GM23338 (cell line): ENCODE measurements at regions not wholly inside any gene's neighbourhood (a gene's known extent, or its start where the extent isn't known, plus 50 kb on each side); places are given as distances from the start of the nearest gene placed in this dataset.

Experiments used
- ATAC-seq: fragments of 200-7000 bp; cut with Tn5 transposase; 3 replicates; pipeline ENCODE4 v1.9.1; 2020
- DNase-seq: peaks from one replicate; pipeline ENCODE4 v3.0.0-alpha.2; 2015; ENCODE audit warnings: low spot score
- H2AFZ ChIP-seq: fragments of 200-600 bp; sonication (generic); 2 replicates; pipeline ENCODE4 v1.8.0; 2016; ENCODE audit warnings: antibody characterized with exemption, mild to moderate bottlenecking, moderate library complexity
- H3F3A ChIP-seq: fragments of 200-600 bp; sonication (generic); replicated peaks from 2 replicates; pipeline ENCODE4 v1.8.0; 2017; ENCODE audit warnings: antibody characterized with exemption, mixed run types, low read depth
- H3K27ac ChIP-seq: fragments of 200-600 bp; sonication (generic); 2 replicates; pipeline ENCODE4 v1.6.1; 2016; ENCODE audit warnings: low read depth
- H3K27me3 ChIP-seq: fragments of 200-600 bp; sonication (generic); 2 replicates; pipeline ENCODE4 v1.8.0; 2016; ENCODE audit warnings: mild to moderate bottlenecking, mixed run types, moderate library complexity; ENCODE audit not compliant: insufficient read depth
- H3K36me3 ChIP-seq: fragments of 200-600 bp; sonication (generic); 2 replicates; pipeline ENCODE4 v1.8.0; 2016; ENCODE audit warnings: mild to moderate bottlenecking; ENCODE audit not compliant: insufficient read depth
- H3K4me1 ChIP-seq: fragments of 200-600 bp; sonication (generic); 2 replicates; pipeline ENCODE4 v1.8.0; 2016; ENCODE audit warnings: mild to moderate bottlenecking, moderate library complexity; ENCODE audit not compliant: insufficient read depth
- H3K4me2 ChIP-seq: fragments of 200-600 bp; sonication (generic); 2 replicates; pipeline ENCODE4 v1.7.1; 2017; ENCODE audit warnings: mixed run types
- H3K4me3 ChIP-seq: fragments of 200-600 bp; sonication (generic); 2 replicates; pipeline ENCODE4 v1.6.1; 2016; ENCODE audit warnings: mixed run types
- H3K79me2 ChIP-seq: fragments of 200-600 bp; sonication (generic); replicated peaks from 2 replicates; pipeline ENCODE4 v1.8.0; 2017; ENCODE audit warnings: mild to moderate bottlenecking; ENCODE audit not compliant: insufficient read depth
- H3K9me2 ChIP-seq: fragments of 200-600 bp; sonication (generic); 2 replicates; pipeline ENCODE4 v1.8.0; 2017; ENCODE audit not compliant: insufficient read depth
- H4K20me1 ChIP-seq: fragments of 200-600 bp; sonication (generic); replicated peaks from 2 replicates; pipeline ENCODE4 v1.8.0; 2017; ENCODE audit warnings: mild to moderate bottlenecking; ENCODE audit not compliant: insufficient read depth
- H3K27ac Mint-ChIP-seq: 2 replicates; pipeline ENCODE4 v1.8.0; 2020; ENCODE audit warnings: inconsistent platforms, mild to moderate bottlenecking, moderate library complexity, mixed read lengths
- H3K27me3 Mint-ChIP-seq: 3 replicates; pipeline ENCODE4 v1.8.0; 2022; ENCODE audit warnings: low read depth, mild to moderate bottlenecking, moderate library complexity, mixed read lengths, inconsistent platforms; ENCODE audit not compliant: insufficient read depth, poor library complexity
- H3K36me3 Mint-ChIP-seq: 3 replicates; pipeline ENCODE4 v1.8.0; 2021; ENCODE audit warnings: low read depth, mild to moderate bottlenecking, inconsistent platforms, moderate library complexity, mixed read lengths
- H3K4me1 Mint-ChIP-seq: 3 replicates; pipeline ENCODE4 v1.8.0; 2020; ENCODE audit warnings: mild to moderate bottlenecking, inconsistent platforms, mixed read lengths
- H3K4me3 Mint-ChIP-seq: 3 replicates; pipeline ENCODE4 v1.8.0; 2021; ENCODE audit warnings: moderate library complexity, mild to moderate bottlenecking, inconsistent platforms, mixed read lengths
- H3K9me3 Mint-ChIP-seq: 3 replicates; pipeline ENCODE4 v1.8.0; 2020; ENCODE audit warnings: moderate library complexity, mild to moderate bottlenecking, inconsistent platforms, mixed read lengths
- CTCF ChIP-seq, 2 experiments: fragments of 200-600 bp in 1 of 2; sonication (generic) in 1 of 2; conservative IDR thresholded peaks; 2 replicates each; pipeline versions ENCODE4 v1.5.1 to v1.6.1; 2016 to 2017; ENCODE audit warnings: antibody characterized with exemption in 2 of 2, low read depth in 2 of 2, mild to moderate bottlenecking in 2 of 2, moderate library complexity in 1 of 2
- EZH2 ChIP-seq: fragments of 200-600 bp; sonication (generic); IDR thresholded peaks from one replicate; pipeline ENCODE4 v1.8.0; 2017; ENCODE audit warnings: antibody characterized with exemption, mild to moderate bottlenecking, low read depth; ENCODE audit not compliant: unreplicated experiment
- JUNB ChIP-seq: IDR thresholded peaks from one replicate; pipeline ENCODE4 v1.6.1; 2016; ENCODE audit warnings: antibody characterized with exemption; ENCODE audit not compliant: unreplicated experiment
- REST ChIP-seq: IDR thresholded peaks from one replicate; pipeline ENCODE4 v1.6.1; 2018; ENCODE audit warnings: antibody characterized with exemption; ENCODE audit not compliant: unreplicated experiment
- STAT1 ChIP-seq: IDR thresholded peaks from one replicate; pipeline ENCODE4 v1.6.1; 2016; ENCODE audit warnings: antibody characterized with exemption; ENCODE audit not compliant: unreplicated experiment
- ZNF114 ChIP-seq: fragments of 250-450 bp; sonication (Bioruptor Pico); IDR thresholded peaks from 2 replicates; pipeline ENCODE4 v1.5.0; 2020; ENCODE audit warnings: mild to moderate bottlenecking, moderate library complexity
- ZNF331 ChIP-seq: fragments of 250-450 bp; sonication (Bioruptor Pico); IDR thresholded peaks from 2 replicates; pipeline ENCODE4 v1.5.0; 2020; ENCODE audit warnings: low read depth, mild to moderate bottlenecking, moderate library complexity

- TF ChIP-seq REST (no peak), STAT1 (no peak), JUNB (no peak), ZNF114 (CRISPR knock-in tag) (no peak), EZH2 (no peak)
Observed at GRCh38 chr5:158513490-158514318, 586.0 kb downstream of the EBF1 start (continued).

GRCh38 chr5:158511454-158511853 lies 588.3 kb downstream of the EBF1 start:
- H4K20me1 ChIP-seq = no peaks in the 10 kb centered on the region
- no peak overlapping the region for H3K4me3 Mint-ChIP-seq
- TF ChIP-seq ZNF331 (CRISPR knock-in tag) = no peak
- no peak for TF ChIP-seq CTCF (conservative IDR thresholded peaks at IDR 0.05; ENCODE audit: low read depth in 2 of 2)
- TF ChIP-seq ZNF114 (CRISPR knock-in tag) = no peak

More at GRCh38 chr5:158511454-158511853, 588.3 kb downstream of the EBF1 start:
- no peaks in the 10 kb centered on the region for H3K36me3 Mint-ChIP-seq
- Histone ChIP-seq H3K4me1 (no peaks in the 10 kb centered on the region), H3F3A (no peaks in the 10 kb centered on the region), H2AFZ (no peak overlapping the region), H3K36me3 (no peaks in the 10 kb centered on the region), H3K4me3 (no peak overlapping the region), H3K27me3 (no peaks in the 10 kb centered on the region), H3K4me2 (no peak overlapping the region), H3K79me2 (no peaks in the 10 kb centered on the region), H3K27ac (no peak overlapping the region), H3K9me2 (no peaks in the 10 kb centered on the region)
- H3K27me3 Mint-ChIP-seq = no peaks in the 10 kb centered on the region
- DNase-seq (no peak), ATAC-seq (no peak)
- no peaks in the 10 kb centered on the region; the same call in 2 of the 3 replicates for H3K4me1 Mint-ChIP-seq
- H3K9me3 Mint-ChIP-seq = peaks cover 10% of the 10 kb centered on the region; the same call in 2 of the 3 replicates
- H3K27ac Mint-ChIP-seq = no peak overlapping the region
